ENCODE measurements at regions not wholly inside any gene's neighbourhood (a gene's known extent, or its start where the extent isn't known, plus 50 kb on each side); places are given as distances from the start of the nearest gene placed in this dataset.

DNA sequence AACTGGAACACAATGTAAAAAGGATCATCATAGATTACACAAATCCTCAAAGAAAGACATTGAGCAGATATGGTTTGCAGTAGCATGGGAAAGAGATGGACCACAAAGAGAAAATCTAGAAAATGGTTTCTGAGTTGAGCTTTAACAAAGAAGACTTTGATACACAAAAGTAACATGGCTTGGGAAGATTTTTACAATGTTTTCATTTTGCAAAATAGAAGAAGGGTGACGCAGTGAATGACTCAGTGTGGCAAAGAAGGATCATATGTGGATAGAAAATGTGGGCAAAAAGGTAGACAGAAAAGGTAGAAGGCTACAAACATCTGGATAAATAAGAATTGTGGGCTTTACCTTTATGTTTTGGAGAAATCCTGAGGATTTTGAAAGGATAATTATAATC, 1220.5 kb downstream of the PCDH17 start:
- no peaks in the 10 kb centered on the region for H3K36me3 ChIP-seq
- H3K4me1 ChIP-seq: no peaks in the 10 kb centered on the region
- no peaks in the 10 kb centered on the region for H3K9me3 ChIP-seq
- no peaks in the 10 kb centered on the region for H3K27me3 ChIP-seq (ENCODE audit: low read depth)
- no peak for TF ChIP-seq CTCF (IDR thresholded peaks at IDR 0.05)
- intact Hi-C loops (cut with DNase I): no loop called here
- no peak overlapping the region for H3K4me3 ChIP-seq
- ATAC-seq (no peak), DNase-seq (no peak)
- no peak overlapping the region for H3K27ac ChIP-seq

DNA sequence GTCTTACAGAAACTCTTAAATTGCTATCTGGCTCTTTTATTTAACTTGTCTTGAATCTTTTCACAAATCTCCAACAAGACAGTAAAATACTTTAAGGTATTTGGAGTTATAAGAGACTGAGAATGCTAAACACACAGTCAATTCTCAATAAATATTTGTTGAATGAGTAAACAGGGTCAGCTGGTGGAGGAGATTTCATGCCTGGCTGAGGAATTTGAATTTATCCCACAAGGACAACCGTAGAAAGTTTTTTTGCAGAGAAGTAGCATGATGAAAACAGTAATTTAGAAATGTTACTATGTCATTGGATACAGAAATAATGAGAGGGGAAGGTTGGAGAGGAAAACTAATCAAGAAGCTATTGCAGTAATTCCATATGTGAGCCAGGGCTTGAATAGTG, 1223.7 kb downstream of the PCDH17 start:
- H3K9me3 ChIP-seq: no peaks in the 10 kb centered on the region
- no peak overlapping the region for H3K27ac ChIP-seq
- no peak overlapping the region for H3K4me3 ChIP-seq
- no peaks in the 10 kb centered on the region for H3K36me3 ChIP-seq
- ATAC-seq (no peak), DNase-seq (no peak)
- TF ChIP-seq CTCF (IDR thresholded peaks at IDR 0.05): no peak
- H3K27me3 ChIP-seq (ENCODE audit: low read depth): no peaks in the 10 kb centered on the region
- H3K4me1 ChIP-seq: no peaks in the 10 kb centered on the region
- intact Hi-C loops (cut with DNase I): no loop called here

GRCh38 chr13:58858870-58859371, 1227.4 kb downstream of the PCDH17 start:
- Histone ChIP-seq H3K27me3 (ENCODE audit: low read depth) (no peaks in the 10 kb centered on the region), H3K4me1 (no peaks in the 10 kb centered on the region), H3K27ac (no peak overlapping the region), H3K36me3 (no peaks in the 10 kb centered on the region), H3K4me3 (no peak overlapping the region), H3K9me3 (no peaks in the 10 kb centered on the region)
- ATAC-seq: no peak
- no peak for DNase-seq
- no peak for TF ChIP-seq CTCF (IDR thresholded peaks at IDR 0.05)
- intact Hi-C loops (cut with DNase I): no loop called here

- Histone ChIP-seq H3K27me3 (ENCODE audit: low read depth) (no peaks in the 10 kb centered on the region), H3K27ac (no peak overlapping the region), H3K4me1 (no peaks in the 10 kb centered on the region), H3K9me3 (no peaks in the 10 kb centered on the region), H3K36me3 (no peaks in the 10 kb centered on the region), H3K4me3 (no peak overlapping the region)
- DNase-seq: no peak
- ATAC-seq: no peak
- TF ChIP-seq CTCF (IDR thresholded peaks at IDR 0.05): no peak
- intact Hi-C loops (cut with DNase I): no loop called here
Observed at GRCh38 chr13:58865286-58865685, 1233.7 kb downstream of the PCDH17 start.

GRCh38 chr13:58869566-58869965, 1238.0 kb downstream of the PCDH17 start:
- Histone ChIP-seq H3K27ac (no peak overlapping the region), H3K4me1 (no peaks in the 10 kb centered on the region), H3K27me3 (ENCODE audit: low read depth) (no peaks in the 10 kb centered on the region), H3K36me3 (no peaks in the 10 kb centered on the region), H3K9me3 (no peaks in the 10 kb centered on the region), H3K4me3 (no peak overlapping the region)
- no peak for ATAC-seq
- no peak for DNase-seq
- intact Hi-C loops (cut with DNase I): no loop called here
- no peak for TF ChIP-seq CTCF (IDR thresholded peaks at IDR 0.05)

- no peaks in the 10 kb centered on the region for H3K36me3 ChIP-seq
- H3K27ac ChIP-seq: no peak overlapping the region
- no peaks in the 10 kb centered on the region for H3K4me1 ChIP-seq
- ATAC-seq (no peak), DNase-seq (no peak)
- TF ChIP-seq CTCF (IDR thresholded peaks at IDR 0.05): no peak
- H3K27me3 ChIP-seq (ENCODE audit: low read depth): no peaks in the 10 kb centered on the region
- intact Hi-C loops (cut with DNase I): no loop called here
- no peaks in the 10 kb centered on the region for H3K9me3 ChIP-seq
- H3K4me3 ChIP-seq: no peak overlapping the region
Observed at GRCh38 chr13:58876473-58876872, 1244.9 kb downstream of the PCDH17 start.
